GM23248 (cell line): ENCODE measurements at regions not wholly inside any gene's neighbourhood (a gene's known extent, or its start where the extent isn't known, plus 50 kb on each side); places are given as distances from the start of the nearest gene placed in this dataset.

Experiments
- EZH2 ChIP-seq: fragments of 200-600 bp; sonication (generic); IDR thresholded peaks from 2 replicates; pipeline ENCODE4 v1.6.1; 2018; ENCODE audit warnings: antibody characterized with exemption, mild to moderate bottlenecking; ENCODE audit not compliant: insufficient read depth, poor library complexity, severe bottlenecking
- EZH2phosphoT487 ChIP-seq: fragments of 200-600 bp; sonication (generic); IDR thresholded peaks from 2 replicates; pipeline ENCODE4 v1.6.1; 2018; ENCODE audit warnings: antibody characterized with exemption, moderate library complexity, mild to moderate bottlenecking, low read depth; ENCODE audit not compliant: insufficient read depth

GRCh38 chr17:77455891-77456260, 315.1 kb downstream of the SEC14L1 start:
- TF ChIP-seq EZH2 (no peak), EZH2phosphoT487 (no peak)
